ENCODE measurements at regions not wholly inside any gene's neighbourhood (a gene's known extent, or its start where the extent isn't known, plus 50 kb on each side); places are given as distances from the start of the nearest gene placed in this dataset.

GRCh38 chr6:41442352-41442672, 103.9 kb upstream of the FOXP4 start:
- Histone ChIP-seq H3K4me1 (ENCODE audit: control insufficient read depth in 5 of 5, insufficient read depth in 5 of 5, low read length in 5 of 5) (peaks cover 0 to 41% (median 20%) of the 10 kb centered on the region in 5 donors), H3K4me3 (no peak overlapping the region), H3K27ac (ENCODE audit: low read depth in 1 of 2, low read length in 1 of 2) (no peak overlapping the region), H3K27me3 (ENCODE audit: control insufficient read depth in 3 of 3, insufficient read depth in 3 of 3, low read length in 2 of 3) (no peaks in the 10 kb centered on the region), H3K36me3 (ENCODE audit: control insufficient read depth in 4 of 4, insufficient read depth in 4 of 4, low read length in 4 of 4) (no peaks in the 10 kb centered on the region), H3K9me3 (ENCODE audit: control insufficient read depth in 4 of 4, insufficient read depth in 3 of 4, low read length in 3 of 4) (peaks cover 0 to 2% (median 0%) of the 10 kb centered on the region in 4 donors), H3K9ac (ENCODE audit: insufficient read depth in 1 of 2, low read length in 2 of 2) (no peak overlapping the region)
- ATAC-seq (ENCODE audit: insufficient read depth, low FRiP score) (no peak), DNase-seq (no peak)
- no peak for TF ChIP-seq CTCF (IDR thresholded peaks at IDR 0.05; ENCODE audit: control extremely low read depth, extremely low read depth)
- WGBS, 2 donors, result 80 to 87% methylated on average over 2 of the region's 2 CpGs

- WGBS, 2 donors, result 13 to 14% methylated on average over 41 to 42 of the region's 42 CpGs
- no peak overlapping the region for H3K4me3 ChIP-seq
- no peak overlapping the region for H3K27ac ChIP-seq (ENCODE audit: low read depth in 1 of 2, low read length in 1 of 2)
- peaks cover 0 to 2% (median 0%) of the 10 kb centered on the region in 4 donors for H3K9me3 ChIP-seq (ENCODE audit: control insufficient read depth in 4 of 4, insufficient read depth in 3 of 4, low read length in 3 of 4)
- no peaks in the 10 kb centered on the region for H3K27me3 ChIP-seq (ENCODE audit: control insufficient read depth in 3 of 3, insufficient read depth in 3 of 3, low read length in 2 of 3)
- ATAC-seq (ENCODE audit: insufficient read depth, low FRiP score) (no peak), DNase-seq (peak; percentile 91 to 96 (median 92))
- H3K9ac ChIP-seq (ENCODE audit: insufficient read depth in 1 of 2, low read length in 2 of 2), result no peak overlapping the region
- H3K4me1 ChIP-seq (ENCODE audit: control insufficient read depth in 5 of 5, insufficient read depth in 5 of 5, low read length in 5 of 5), result peaks cover 0 to 41% (median 20%) of the 10 kb centered on the region in 5 donors
- H3K36me3 ChIP-seq (ENCODE audit: control insufficient read depth in 4 of 4, insufficient read depth in 4 of 4, low read length in 4 of 4), result no peaks in the 10 kb centered on the region
- TF ChIP-seq CTCF (IDR thresholded peaks at IDR 0.05; ENCODE audit: control extremely low read depth, extremely low read depth), result no peak
These were observed 103.2 kb upstream of the FOXP4 start for GRCh38 chr6:41442800-41443501.

GRCh38 chr6:41443616-41444525, 102.3 kb upstream of the FOXP4 start:
- no peak for TF ChIP-seq CTCF (IDR thresholded peaks at IDR 0.05; ENCODE audit: control extremely low read depth, extremely low read depth)
- no peaks in the 10 kb centered on the region for H3K36me3 ChIP-seq (ENCODE audit: control insufficient read depth in 4 of 4, insufficient read depth in 4 of 4, low read length in 4 of 4)
- H3K27me3 ChIP-seq (ENCODE audit: control insufficient read depth in 3 of 3, insufficient read depth in 3 of 3, low read length in 2 of 3), result no peaks in the 10 kb centered on the region
- no peak overlapping the region for H3K4me3 ChIP-seq
- peaks cover 0 to 41% (median 20%) of the 10 kb centered on the region in 5 donors for H3K4me1 ChIP-seq (ENCODE audit: control insufficient read depth in 5 of 5, insufficient read depth in 5 of 5, low read length in 5 of 5)
- ATAC-seq (ENCODE audit: insufficient read depth, low FRiP score) (no peak), DNase-seq (peak; percentile 65 to 81 (median 80))
- H3K27ac ChIP-seq (ENCODE audit: low read depth in 1 of 2, low read length in 1 of 2), result no peak overlapping the region
- 64 to 81% methylated on average over 15 of the region's 15 CpGs for WGBS, 2 donors
- H3K9ac ChIP-seq (ENCODE audit: insufficient read depth in 1 of 2, low read length in 2 of 2), result no peak overlapping the region
- no peaks in the 10 kb centered on the region for H3K9me3 ChIP-seq (ENCODE audit: control insufficient read depth in 4 of 4, insufficient read depth in 3 of 4, low read length in 3 of 4)
